HL-60/S4 (cell line): ENCODE measurements at regions not wholly inside any gene's neighbourhood (a gene's known extent, or its start where the extent isn't known, plus 50 kb on each side); places are given as distances from the start of the nearest gene placed in this dataset.

Experiments used
- in situ Hi-C: fragments of 300-500 bp; cut with MboI; formaldehyde crosslinking; loops from 2 replicates; pipeline ENCODE4 v1.14.3; 2022; ENCODE audit warnings: low sequenced_read_pairs

GRCh38 chr12:63041601-63042000 lies 106.7 kb upstream of the PPM1H start:
- in situ Hi-C loops: no loop called here

GRCh38 chr12:63040526-63041220 lies 105.7 kb upstream of the PPM1H start:
- in situ Hi-C loops: no loop called here

- in situ Hi-C loops: no loop called here
These were observed 103.8 kb upstream of the PPM1H start for GRCh38 chr12:63038713-63039100.

- in situ Hi-C loops: no loop called here
These were observed 103.1 kb upstream of the PPM1H start for GRCh38 chr12:63037746-63038712.

GRCh38 chr12:63036974-63037335 lies 102.0 kb upstream of the PPM1H start:
- in situ Hi-C loops: no loop called here

GRCh38 chr12:63036216-63036973 lies 101.4 kb upstream of the PPM1H start:
- in situ Hi-C loops: no loop called here

- in situ Hi-C loops: no loop called here
These were observed 99.7 kb upstream of the PPM1H start for GRCh38 chr12:63034601-63035000.

- in situ Hi-C loops: no loop called here
These were observed 94.7 kb upstream of the PPM1H start for GRCh38 chr12:63029676-63030075.

- in situ Hi-C loops: no loop called here
These were observed 94.0 kb upstream of the PPM1H start for GRCh38 chr12:63028951-63029350.

- in situ Hi-C loops: no loop called here
These were observed 90.2 kb upstream of the PPM1H start for GRCh38 chr12:63025116-63025515.

GRCh38 chr12:63023926-63024325 lies 89.0 kb upstream of the PPM1H start:
- in situ Hi-C loops: no loop called here

- in situ Hi-C loops: no loop called here
These were observed 86.2 kb upstream of the PPM1H start for GRCh38 chr12:63021116-63021515.

GRCh38 chr12:63020269-63020668 lies 85.3 kb upstream of the PPM1H start:
- in situ Hi-C loops: no loop called here

GRCh38 chr12:63018273-63018672 lies 83.3 kb upstream of the PPM1H start:
- in situ Hi-C loops: no loop called here

- in situ Hi-C loops: no loop called here
These were observed 78.4 kb upstream of the PPM1H start for GRCh38 chr12:63013302-63013701.

GRCh38 chr12:63010698-63011097 lies 75.7 kb upstream of the PPM1H start:
- in situ Hi-C loops: no loop called here

GRCh38 chr12:63008372-63008771 lies 73.4 kb upstream of the PPM1H start:
- in situ Hi-C loops: no loop called here

- in situ Hi-C loops: no loop called here
These were observed 72.8 kb upstream of the PPM1H start for GRCh38 chr12:63007726-63008125.

GRCh38 chr12:63006536-63006935 lies 71.6 kb upstream of the PPM1H start:
- in situ Hi-C loops: no loop called here

GRCh38 chr12:63005382-63005781 lies 70.4 kb upstream of the PPM1H start:
- in situ Hi-C loops: no loop called here

- in situ Hi-C loops: no loop called here
These were observed 68.4 kb upstream of the PPM1H start for GRCh38 chr12:63003223-63003819.
